GM23338 (cell line): ENCODE measurements at regions not wholly inside any gene's neighbourhood (a gene's known extent, or its start where the extent isn't known, plus 50 kb on each side); places are given as distances from the start of the nearest gene placed in this dataset.

Experiments
- ATAC-seq: fragments of 200-7000 bp; cut with Tn5 transposase; 3 replicates; pipeline ENCODE4 v1.9.1; 2020
- DNase-seq: peaks from one replicate; pipeline ENCODE4 v3.0.0-alpha.2; 2015; ENCODE audit warnings: low spot score
- H2AFZ ChIP-seq: fragments of 200-600 bp; sonication (generic); 2 replicates; pipeline ENCODE4 v1.8.0; 2016; ENCODE audit warnings: antibody characterized with exemption, mild to moderate bottlenecking, moderate library complexity
- H3F3A ChIP-seq: fragments of 200-600 bp; sonication (generic); replicated peaks from 2 replicates; pipeline ENCODE4 v1.8.0; 2017; ENCODE audit warnings: antibody characterized with exemption, mixed run types, low read depth
- H3K27ac ChIP-seq: fragments of 200-600 bp; sonication (generic); 2 replicates; pipeline ENCODE4 v1.6.1; 2016; ENCODE audit warnings: low read depth
- H3K27me3 ChIP-seq: fragments of 200-600 bp; sonication (generic); 2 replicates; pipeline ENCODE4 v1.8.0; 2016; ENCODE audit warnings: mild to moderate bottlenecking, mixed run types, moderate library complexity; ENCODE audit not compliant: insufficient read depth
- H3K36me3 ChIP-seq: fragments of 200-600 bp; sonication (generic); 2 replicates; pipeline ENCODE4 v1.8.0; 2016; ENCODE audit warnings: mild to moderate bottlenecking; ENCODE audit not compliant: insufficient read depth
- H3K4me1 ChIP-seq: fragments of 200-600 bp; sonication (generic); 2 replicates; pipeline ENCODE4 v1.8.0; 2016; ENCODE audit warnings: mild to moderate bottlenecking, moderate library complexity; ENCODE audit not compliant: insufficient read depth
- H3K4me2 ChIP-seq: fragments of 200-600 bp; sonication (generic); 2 replicates; pipeline ENCODE4 v1.7.1; 2017; ENCODE audit warnings: mixed run types
- H3K4me3 ChIP-seq: fragments of 200-600 bp; sonication (generic); 2 replicates; pipeline ENCODE4 v1.6.1; 2016; ENCODE audit warnings: mixed run types
- H3K79me2 ChIP-seq: fragments of 200-600 bp; sonication (generic); replicated peaks from 2 replicates; pipeline ENCODE4 v1.8.0; 2017; ENCODE audit warnings: mild to moderate bottlenecking; ENCODE audit not compliant: insufficient read depth
- H3K9me2 ChIP-seq: fragments of 200-600 bp; sonication (generic); 2 replicates; pipeline ENCODE4 v1.8.0; 2017; ENCODE audit not compliant: insufficient read depth
- H4K20me1 ChIP-seq: fragments of 200-600 bp; sonication (generic); replicated peaks from 2 replicates; pipeline ENCODE4 v1.8.0; 2017; ENCODE audit warnings: mild to moderate bottlenecking; ENCODE audit not compliant: insufficient read depth
- H3K27ac Mint-ChIP-seq: 2 replicates; pipeline ENCODE4 v1.8.0; 2020; ENCODE audit warnings: inconsistent platforms, mild to moderate bottlenecking, moderate library complexity, mixed read lengths
- H3K27me3 Mint-ChIP-seq: 3 replicates; pipeline ENCODE4 v1.8.0; 2022; ENCODE audit warnings: low read depth, mild to moderate bottlenecking, moderate library complexity, mixed read lengths, inconsistent platforms; ENCODE audit not compliant: insufficient read depth, poor library complexity
- H3K36me3 Mint-ChIP-seq: 3 replicates; pipeline ENCODE4 v1.8.0; 2021; ENCODE audit warnings: low read depth, mild to moderate bottlenecking, inconsistent platforms, moderate library complexity, mixed read lengths
- H3K4me1 Mint-ChIP-seq: 3 replicates; pipeline ENCODE4 v1.8.0; 2020; ENCODE audit warnings: mild to moderate bottlenecking, inconsistent platforms, mixed read lengths
- H3K4me3 Mint-ChIP-seq: 3 replicates; pipeline ENCODE4 v1.8.0; 2021; ENCODE audit warnings: moderate library complexity, mild to moderate bottlenecking, inconsistent platforms, mixed read lengths
- H3K9me3 Mint-ChIP-seq: 3 replicates; pipeline ENCODE4 v1.8.0; 2020; ENCODE audit warnings: moderate library complexity, mild to moderate bottlenecking, inconsistent platforms, mixed read lengths
- CREB1 ChIP-seq: fragments of 250-450 bp; sonication (Bioruptor Pico); IDR thresholded peaks from 2 replicates; pipeline ENCODE4 v1.5.0; 2020; ENCODE audit warnings: low read depth, mild to moderate bottlenecking, moderate library complexity
- CTCF ChIP-seq, 2 experiments: fragments of 200-600 bp in 1 of 2; sonication (generic) in 1 of 2; conservative IDR thresholded peaks; 2 replicates each; pipeline versions ENCODE4 v1.5.1 to v1.6.1; 2016 to 2017; ENCODE audit warnings: antibody characterized with exemption in 2 of 2, low read depth in 2 of 2, mild to moderate bottlenecking in 2 of 2, moderate library complexity in 1 of 2
- ETS1 ChIP-seq: IDR thresholded peaks from 2 replicates; pipeline ENCODE4 v1.6.1; 2016; ENCODE audit warnings: antibody characterized with exemption
- EZH2 ChIP-seq: fragments of 200-600 bp; sonication (generic); IDR thresholded peaks from one replicate; pipeline ENCODE4 v1.8.0; 2017; ENCODE audit warnings: antibody characterized with exemption, mild to moderate bottlenecking, low read depth; ENCODE audit not compliant: unreplicated experiment
- EZH2phosphoT487 ChIP-seq: fragments of 200-600 bp; sonication (generic); IDR thresholded peaks from one replicate; pipeline ENCODE4 v1.8.1; 2018; ENCODE audit warnings: antibody characterized with exemption; ENCODE audit not compliant: unreplicated experiment
- JUNB ChIP-seq: IDR thresholded peaks from one replicate; pipeline ENCODE4 v1.6.1; 2016; ENCODE audit warnings: antibody characterized with exemption; ENCODE audit not compliant: unreplicated experiment
- NANOG ChIP-seq: IDR thresholded peaks from 2 replicates; pipeline ENCODE4 v1.6.1; 2016; ENCODE audit warnings: antibody characterized with exemption, borderline replicate concordance
- POLR2AphosphoS5 ChIP-seq: IDR thresholded peaks from 2 replicates; pipeline ENCODE4 v1.6.1; 2016; ENCODE audit warnings: antibody characterized with exemption, low read depth
- REST ChIP-seq: IDR thresholded peaks from one replicate; pipeline ENCODE4 v1.6.1; 2018; ENCODE audit warnings: antibody characterized with exemption; ENCODE audit not compliant: unreplicated experiment
- STAT1 ChIP-seq: IDR thresholded peaks from one replicate; pipeline ENCODE4 v1.6.1; 2016; ENCODE audit warnings: antibody characterized with exemption; ENCODE audit not compliant: unreplicated experiment
- ZNF114 ChIP-seq: fragments of 250-450 bp; sonication (Bioruptor Pico); IDR thresholded peaks from 2 replicates; pipeline ENCODE4 v1.5.0; 2020; ENCODE audit warnings: mild to moderate bottlenecking, moderate library complexity
- ZNF331 ChIP-seq: fragments of 250-450 bp; sonication (Bioruptor Pico); IDR thresholded peaks from 2 replicates; pipeline ENCODE4 v1.5.0; 2020; ENCODE audit warnings: low read depth, mild to moderate bottlenecking, moderate library complexity
- ZNF462 ChIP-seq: fragments of 250-450 bp; sonication (Bioruptor Pico); IDR thresholded peaks from 2 replicates; pipeline ENCODE4 v1.5.0; 2020; ENCODE audit warnings: mild to moderate bottlenecking, moderate library complexity

GRCh38 chr17:73743518-73744201, 99.4 kb upstream of the SDK2 start:
- TF ChIP-seq CREB1 (CRISPR knock-in tag) (no peak), POLR2AphosphoS5 (no peak), JUNB (no peak), CTCF (conservative IDR thresholded peaks at IDR 0.05; ENCODE audit: low read depth in 2 of 2) (no peak), ZNF114 (no peak), NANOG (no peak), ZNF462 (CRISPR knock-in tag) (no peak), ETS1 (no peak), EZH2phosphoT487 (no peak), REST (no peak), EZH2 (no peak), STAT1 (no peak), ZNF331 (no peak)
- Histone ChIP-seq H4K20me1 (no peaks in the 10 kb centered on the region), H3K36me3 (no peaks in the 10 kb centered on the region), H2AFZ (peak overlapping the region; percentile 80), H3K79me2 (no peaks in the 10 kb centered on the region), H3K27me3 (no peaks in the 10 kb centered on the region), H3K9me2 (no peaks in the 10 kb centered on the region), H3F3A (no peaks in the 10 kb centered on the region), H3K4me3 (no peak overlapping the region), H3K4me1 (no peaks in the 10 kb centered on the region; the same call in 1 of the 2 replicates), H3K27ac (no peak overlapping the region), H3K4me2 (peak overlapping the region; percentile 65)
- ATAC-seq (no peak), DNase-seq (no peak)
- H3K27ac Mint-ChIP-seq, result no peak overlapping the region
- peaks cover 14% of the 10 kb centered on the region for H3K27me3 Mint-ChIP-seq
- H3K4me3 Mint-ChIP-seq, result no peak overlapping the region
- peaks cover 7% of the 10 kb centered on the region; the same call in 2 of the 3 replicates for H3K9me3 Mint-ChIP-seq
- H3K36me3 Mint-ChIP-seq, result no peaks in the 10 kb centered on the region; the same call in 2 of the 3 replicates
- peaks cover 18% of the 10 kb centered on the region for H3K4me1 Mint-ChIP-seq
